Heart left ventricle (tissue), 16 donors: ENCODE measurements at regions not wholly inside any gene's neighbourhood (a gene's known extent, or its start where the extent isn't known, plus 50 kb on each side); places are given as distances from the start of the nearest gene placed in this dataset.

Experiments
- ATAC-seq, 4 donors: fragments of 200-7000 bp; cut with Tn5 transposase; one replicate each; pipeline ENCODE4 v1.9.1; 2020 to 2022; ENCODE audit warnings: moderate library complexity in 4 of 4, mild to moderate bottlenecking in 3 of 4, moderate number of reproducible peaks in 1 of 4
- DNase-seq, 5 donors: peaks; one replicate each; pipeline ENCODE4 v3.0.0-alpha.2; 2020
- H3K27ac ChIP-seq, 12 donors: fragments of 200-600 bp; sonication (generic) in 4 of 12; one replicate each; pipeline versions ENCODE4 v1.5.0 to v1.8.0; 2016 to 2022; ENCODE audit warnings: mild to moderate bottlenecking in 2 of 12
- H3K27me3 ChIP-seq, 9 donors: fragments of 200-600 bp; sonication (generic) in 2 of 9; one replicate each; pipeline versions ENCODE4 v1.5.1 to v1.8.0; 2016 to 2022; ENCODE audit warnings: mild to moderate bottlenecking in 3 of 9
- H3K36me3 ChIP-seq, 9 donors: fragments of 200-600 bp; sonication (generic) in 2 of 9; one replicate each; pipeline versions ENCODE4 v1.5.0 to v1.8.0; 2018 to 2022; ENCODE audit warnings: mild to moderate bottlenecking in 2 of 9
- H3K4me1 ChIP-seq, 12 donors: fragments of 200-600 bp; sonication (generic) in 4 of 12; one replicate each; pipeline versions ENCODE4 v1.5.0 to v1.8.0; 2016 to 2022; ENCODE audit warnings: mild to moderate bottlenecking in 3 of 12
- H3K4me3 ChIP-seq, 12 donors: fragments of 200-600 bp; sonication (generic) in 4 of 12; one replicate each; pipeline versions ENCODE4 v1.5.0 to v1.8.0; 2017 to 2022; ENCODE audit warnings: mild to moderate bottlenecking in 9 of 12, moderate library complexity in 4 of 12
- H3K9me3 ChIP-seq, 12 donors: fragments of 200-600 bp; sonication (generic) in 4 of 12; one replicate each; pipeline versions ENCODE4 v1.5.0 to v1.8.0; 2016 to 2022; ENCODE audit warnings: mild to moderate bottlenecking in 1 of 12
- CTCF ChIP-seq, 12 donors: fragments of 200-600 bp; sonication (generic) in 4 of 12; IDR thresholded peaks; one replicate each; pipeline versions ENCODE4 v1.5.0 to v1.8.0; 2018 to 2022; ENCODE audit warnings: antibody characterized with exemption in 12 of 12, mild to moderate bottlenecking in 5 of 12
- POLR2A ChIP-seq, 2 donors: fragments of 450-650 bp; IDR thresholded peaks; one replicate each; pipeline ENCODE4 v1.6.1; 2017; ENCODE audit warnings: antibody characterized with exemption in 2 of 2, mild to moderate bottlenecking in 2 of 2, moderate library complexity in 2 of 2
- WGBS, 4 donors: extraction: QIAGEN DNeasy Blood & Tissue Kit in 2 of 4; methylation state at CpG; one replicate each; pipeline versions ENCODE4 v1.1.5 to v1.1.7; 2013 to 2018; 5-methylcytosine and 5-hydroxymethylcytosine counted together
- intact Hi-C, 10 donors: fragments of 100-400 bp; cut with DNase I; formaldehyde crosslinking; loops; one replicate each; pipeline versions ENCODE4 v1.11.1 to v1.14.2; 2022
- donor health status: ischemic (EF 13 %, LVEDD 7.1; RV severe dilation, severe dysfunction).
- donor health status: healthy with polysubstance abuse.
- donor health status: DM: no; HTN: yes; CAD: no.
- donor health status: DM: no; HTN: no; CAD: no.
- donor health status: ischemic (EF 25% LVEDD 6.9; RV normal size, moderate dysfunction).
- donor health status: ischemic (EF 25% LVEDD 5.7; RV mildly dilated, moderate dysfunction).
- donor health status: healthy.
- donor health status: DM: yes; HTN: yes; CAD: no.
- donor health status: ischemic (EF 35%, LVEDD 5.7; RV mildly dilated, moderate dysfunction).
- donor health status: nonischemic (EF 11% LVEDD 7.7; RV severe dilation, severe dysfunction).
- donor health status: DM: yes; HTN: yes; CAD: no.
- donor health status: PGD.
- donor health status: ischemic (EF 29% LVEDD 5.4; RV normal size, mild dysfunction).
- donor health status: nonischemic (EF 23%, LVEDD 6.1; RV moderate dilation, normal function).

GRCh38 chr5:31130676-31131075 is 62.8 kb upstream of the CDH6 start:
- TF ChIP-seq POLR2A (IDR thresholded peaks at IDR 0.05): no peak
- TF ChIP-seq CTCF (IDR thresholded peaks at IDR 0.05): no peak
- Histone ChIP-seq H3K4me1 (peaks cover 0 to 3% (median 0%) of the 10 kb centered on the region in 12 donors), H3K36me3 (no peaks in the 10 kb centered on the region), H3K27me3 (no peaks in the 10 kb centered on the region), H3K4me3 (no peak overlapping the region), H3K9me3 (peaks cover 0 to 11% (median 0%) of the 10 kb centered on the region in 12 donors), H3K27ac (no peak overlapping the region)
- WGBS, 4 donors: 68 to 70% (median 69%) methylated on average over 2 of the region's 2 CpGs
- intact Hi-C loops: no loop called here
- ATAC-seq (no peak), DNase-seq (no peak)

GRCh38 chr5:31124651-31125305 is 68.7 kb upstream of the CDH6 start:
- intact Hi-C loops: no loop called here
- no peak for DNase-seq
- no peaks in the 10 kb centered on the region for H3K4me1 ChIP-seq
- H3K27me3 ChIP-seq: no peaks in the 10 kb centered on the region
- TF ChIP-seq POLR2A (IDR thresholded peaks at IDR 0.05): no peak
- no peak for TF ChIP-seq CTCF (IDR thresholded peaks at IDR 0.05)
- H3K4me3 ChIP-seq: no peak overlapping the region
- no peaks in the 10 kb centered on the region for H3K36me3 ChIP-seq
- ATAC-seq: no peak
- no peak overlapping the region for H3K27ac ChIP-seq
- 86 to 92% (median 88%) methylated on average over 5 of the region's 5 CpGs for WGBS, 4 donors
- H3K9me3 ChIP-seq: peaks cover 0 to 11% (median 0%) of the 10 kb centered on the region in 12 donors

GRCh38 chr5:31124026-31124425 is 69.5 kb upstream of the CDH6 start:
- TF ChIP-seq POLR2A (IDR thresholded peaks at IDR 0.05) (no peak), CTCF (IDR thresholded peaks at IDR 0.05) (no peak)
- no peak overlapping the region for H3K4me3 ChIP-seq
- H3K9me3 ChIP-seq: peaks cover 0 to 11% (median 0%) of the 10 kb centered on the region in 12 donors
- H3K27ac ChIP-seq: peak overlapping the region in 3 of 12 donors; percentile 9 to 44 (median 20)
- intact Hi-C loops: no loop called here
- DNase-seq (no peak), ATAC-seq (no peak)
- H3K4me1 ChIP-seq: no peaks in the 10 kb centered on the region
- 83 to 100% (median 89%) methylated on average over 1 of the region's 1 CpG for WGBS, 4 donors
- no peaks in the 10 kb centered on the region for H3K36me3 ChIP-seq
- no peaks in the 10 kb centered on the region for H3K27me3 ChIP-seq

GRCh38 chr5:31122998-31123951 is 70.2 kb upstream of the CDH6 start:
- ATAC-seq (peak in 1 of 4 donors; percentile 48), DNase-seq (no peak)
- intact Hi-C loops: no loop called here
- TF ChIP-seq POLR2A (IDR thresholded peaks at IDR 0.05) (no peak), CTCF (IDR thresholded peaks at IDR 0.05) (no peak)
- peaks cover 0 to 11% (median 0%) of the 10 kb centered on the region in 12 donors for H3K9me3 ChIP-seq
- no peaks in the 10 kb centered on the region for H3K4me1 ChIP-seq
- no peaks in the 10 kb centered on the region for H3K36me3 ChIP-seq
- 58 to 76% (median 66%) methylated on average over 4 of the region's 4 CpGs for WGBS, 4 donors
- H3K27me3 ChIP-seq: no peaks in the 10 kb centered on the region
- H3K4me3 ChIP-seq: no peak overlapping the region
- H3K27ac ChIP-seq: peak overlapping the region in 4 of 12 donors; percentile 9 to 46 (median 18)
